Fibroblast of the aortic adventitia (primary cell): ENCODE measurements at regions not wholly inside any gene's neighbourhood (a gene's known extent, or its start where the extent isn't known, plus 50 kb on each side); places are given as distances from the start of the nearest gene placed in this dataset.

Source experiments
- DNase-seq: peaks from one replicate; pipeline ENCODE4 v3.0.0-alpha.2; 2010; ENCODE audit warnings: low read depth
- H3K4me3 ChIP-seq: 2 replicates; pipeline ENCODE4 v1.5.1; 2011; ENCODE audit warnings: low read depth, mild to moderate bottlenecking, control low read depth, low read length, moderate library complexity
- CTCF ChIP-seq: IDR thresholded peaks from 2 replicates; pipeline ENCODE4 v1.5.1; 2011; ENCODE audit warnings: mild to moderate bottlenecking, low read length, control low read depth, inconsistent platforms; ENCODE audit not compliant: insufficient read depth

GRCh38 chr1:189409774-189410173, 1067.9 kb downstream of the BRINP3 start:
- no peak for DNase-seq

GRCh38 chr1:189424746-189425331, 1052.8 kb downstream of the BRINP3 start:
- H3K4me3 ChIP-seq = no peak overlapping the region
- no peak for DNase-seq
- TF ChIP-seq CTCF = no peak

More at GRCh38 chr1:189409774-189410173, 1067.9 kb downstream of the BRINP3 start:
- TF ChIP-seq CTCF = no peak
- no peak overlapping the region for H3K4me3 ChIP-seq

GRCh38 chr1:189429610-189430009, 1048.1 kb downstream of the BRINP3 start:
- DNase-seq = peak; percentile 58
- TF ChIP-seq CTCF = peak; percentile 62
- H3K4me3 ChIP-seq = no peak overlapping the region

- DNase-seq = peak; percentile 14
- no peak overlapping the region for H3K4me3 ChIP-seq
- no peak for TF ChIP-seq CTCF
Measured at GRCh38 chr1:189431447-189431846, 1046.2 kb downstream of the BRINP3 start.

GRCh38 chr1:189432753-189433152, 1044.9 kb downstream of the BRINP3 start:
- H3K4me3 ChIP-seq = no peak overlapping the region
- DNase-seq = no peak
- no peak for TF ChIP-seq CTCF

GRCh38 chr1:189434461-189434860, 1043.2 kb downstream of the BRINP3 start:
- H3K4me3 ChIP-seq = no peak overlapping the region
- TF ChIP-seq CTCF = no peak
- DNase-seq = no peak

- no peak for TF ChIP-seq CTCF
- no peak overlapping the region for H3K4me3 ChIP-seq
- no peak for DNase-seq
Measured at GRCh38 chr1:189435398-189435797, 1042.3 kb downstream of the BRINP3 start.
